GM10266 (cell line): ENCODE measurements at regions not wholly inside any gene's neighbourhood (a gene's known extent, or its start where the extent isn't known, plus 50 kb on each side); places are given as distances from the start of the nearest gene placed in this dataset.

Experiments used
- DNase-seq: peaks from one replicate; pipeline ENCODE4 v3.0.0; 2012; ENCODE audit errors: extremely low spot score
- CTCF ChIP-seq: IDR thresholded peaks from 2 replicates; pipeline ENCODE4 v1.5.1; 2012; ENCODE audit warnings: mild to moderate bottlenecking, low read depth; ENCODE audit not compliant: control insufficient read depth, insufficient read depth; ENCODE audit errors: missing control alignments

- DNase-seq, result no peak
- no peak for TF ChIP-seq CTCF
Measured at GRCh38 chr18:55088561-55088960, 129.3 kb upstream of the CCDC68 start.

GRCh38 chr18:55088000-55088401 lies 128.7 kb upstream of the CCDC68 start:
- DNase-seq, result no peak
- no peak for TF ChIP-seq CTCF

DNA sequence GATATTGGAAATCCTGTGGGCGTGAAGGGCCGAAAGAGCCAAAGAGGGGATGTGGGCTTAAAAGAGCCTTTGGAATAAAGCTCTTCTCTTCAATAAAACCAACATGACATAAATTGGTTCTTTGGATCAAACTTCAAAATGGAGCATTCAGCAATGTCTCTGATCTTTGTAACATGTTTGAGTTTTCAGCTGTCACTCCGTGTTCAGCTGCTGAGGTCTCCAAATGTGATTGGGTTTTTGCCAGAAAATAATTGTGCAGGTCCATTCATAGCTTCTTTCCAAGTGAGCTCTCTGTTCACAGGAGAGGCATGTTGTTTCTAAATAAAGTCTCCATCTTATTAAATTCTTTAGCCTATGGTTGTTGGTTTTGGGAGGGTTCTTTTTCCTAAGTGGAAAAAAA lies 127.6 kb upstream of the CCDC68 start:
- no peak for TF ChIP-seq CTCF
- no peak for DNase-seq

DNA sequence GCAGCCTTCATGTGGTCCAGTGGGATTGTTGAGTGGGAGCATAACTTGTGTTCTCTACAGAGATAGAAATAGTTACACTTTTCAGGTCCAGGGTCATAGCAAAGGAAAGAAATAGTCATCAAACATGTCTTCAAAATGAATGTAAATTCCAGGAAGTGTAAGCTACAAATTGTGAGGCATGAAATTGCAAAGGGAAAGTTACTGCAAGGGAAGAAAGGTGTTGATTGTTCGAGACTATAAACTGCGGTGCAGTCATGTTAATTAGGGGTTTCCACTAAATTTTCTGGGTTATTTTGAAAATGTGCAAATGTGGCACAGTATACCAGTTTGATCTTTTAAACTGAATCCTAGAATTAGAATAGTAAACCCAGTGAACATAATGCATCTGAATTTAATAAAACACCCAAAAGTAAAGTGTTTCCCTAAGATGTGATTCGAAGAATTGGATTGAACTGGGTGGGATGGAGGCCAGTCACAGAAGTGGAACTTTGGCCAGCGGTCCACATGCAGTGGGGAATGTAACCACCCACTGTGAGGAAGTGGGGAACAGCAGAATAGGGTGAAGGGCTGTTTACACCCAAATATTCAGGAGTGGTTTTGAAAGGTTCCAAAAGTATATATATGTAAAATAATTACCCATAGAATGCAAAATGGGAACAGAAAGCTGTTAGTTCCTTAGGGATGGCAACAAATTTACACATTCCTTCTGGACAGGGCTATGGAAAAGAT lies 126.5 kb upstream of the CCDC68 start:
- DNase-seq, result no peak
- no peak for TF ChIP-seq CTCF

- TF ChIP-seq CTCF, result no peak
- DNase-seq, result no peak
Measured at GRCh38 chr18:55084550-55084949, 125.3 kb upstream of the CCDC68 start.

DNA sequence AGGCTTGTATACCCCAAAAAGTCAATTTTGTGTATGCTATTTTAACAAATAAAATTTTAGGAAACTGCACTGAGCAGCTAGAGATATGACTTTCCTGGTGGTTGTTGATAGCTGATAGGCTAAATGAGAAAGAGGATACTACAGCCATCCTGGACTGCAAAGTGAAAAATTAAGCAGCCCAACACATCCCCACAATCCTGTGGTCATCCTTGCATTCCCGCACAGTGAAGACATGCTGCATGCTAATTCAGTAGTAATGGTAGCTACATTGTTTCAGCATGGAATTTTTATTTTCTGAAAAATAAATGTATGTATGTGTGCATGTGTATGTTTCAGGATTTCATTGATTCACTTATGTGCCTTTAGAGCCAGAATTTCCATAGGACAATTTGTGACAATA lies 124.2 kb upstream of the CCDC68 start:
- no peak for TF ChIP-seq CTCF
- DNase-seq, result no peak

DNA sequence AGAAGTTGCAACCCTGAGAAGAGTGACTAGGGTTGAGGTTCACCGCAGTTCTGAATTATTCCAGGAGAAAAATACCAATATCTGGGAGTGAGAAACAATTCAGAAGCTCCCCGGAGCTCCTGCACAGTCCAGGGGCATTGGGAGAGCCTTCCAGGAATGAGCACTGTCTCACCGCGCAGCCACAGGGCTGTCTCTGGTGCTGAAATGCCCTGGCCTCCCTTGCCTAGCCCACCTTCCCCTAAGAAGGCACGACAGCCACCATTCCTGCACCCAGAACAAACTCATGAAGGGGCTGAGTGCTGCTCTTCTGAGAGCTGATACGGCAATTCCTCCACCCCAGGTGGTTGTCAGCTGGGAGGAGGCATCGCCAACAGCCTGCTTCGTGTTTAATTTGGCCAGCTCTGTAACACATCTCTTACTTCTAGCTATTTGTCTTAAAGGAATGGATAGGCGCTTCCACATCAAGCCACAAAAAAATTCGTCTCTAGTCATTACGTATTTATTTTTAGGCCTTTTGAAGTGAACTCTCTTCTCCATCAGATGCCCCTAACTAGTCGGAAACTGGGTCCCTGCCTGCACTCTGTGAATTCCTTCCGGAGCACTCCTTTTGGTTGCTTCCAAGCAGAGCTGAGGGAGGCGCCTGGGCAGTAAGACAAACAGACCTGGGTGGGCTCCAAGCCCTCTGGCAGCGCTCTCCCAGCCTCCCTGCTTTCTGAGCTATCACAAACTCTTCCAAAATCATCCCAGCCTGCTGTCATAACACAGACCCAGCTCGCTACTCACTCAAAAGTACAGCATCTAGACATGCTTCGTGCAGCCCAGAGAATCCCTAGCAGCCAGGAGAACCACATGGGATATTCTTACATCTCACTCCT lies 120.5 kb upstream of the CCDC68 start:
- DNase-seq, result no peak
- no peak for TF ChIP-seq CTCF
